MM.1S (cell line): ENCODE measurements at regions not wholly inside any gene's neighbourhood (a gene's known extent, or its start where the extent isn't known, plus 50 kb on each side); places are given as distances from the start of the nearest gene placed in this dataset.

ENCODE experiments used
- CTCF ChIP-seq: fragments of 300-600 bp; sonication (generic); IDR thresholded peaks from 2 replicates; pipeline ENCODE4 v1.5.1; 2016; ENCODE audit warnings: antibody characterized with exemption, low read length, mixed read lengths
- EZH2phosphoT487 ChIP-seq: fragments of 300-600 bp; sonication (generic); IDR thresholded peaks from 2 replicates; pipeline ENCODE4 v1.6.1; 2018; ENCODE audit warnings: antibody characterized with exemption, low read length

GRCh38 chr18:38571651-38572050, 1006.1 kb upstream of the CELF4 start:
- no peak for TF ChIP-seq CTCF
- TF ChIP-seq EZH2phosphoT487 = no peak
